ENCODE measurements at regions not wholly inside any gene's neighbourhood (a gene's known extent, or its start where the extent isn't known, plus 50 kb on each side); places are given as distances from the start of the nearest gene placed in this dataset.

- no TSS peak for BruUV-seq (replicated peaks)
These were observed 459.2 kb downstream of the BCOR start for GRCh38 chrX:39638526-39638925.

More at GRCh38 chrX:39638526-39638925, 459.2 kb downstream of the BCOR start:
- TF ChIP-seq, protein P1, sequence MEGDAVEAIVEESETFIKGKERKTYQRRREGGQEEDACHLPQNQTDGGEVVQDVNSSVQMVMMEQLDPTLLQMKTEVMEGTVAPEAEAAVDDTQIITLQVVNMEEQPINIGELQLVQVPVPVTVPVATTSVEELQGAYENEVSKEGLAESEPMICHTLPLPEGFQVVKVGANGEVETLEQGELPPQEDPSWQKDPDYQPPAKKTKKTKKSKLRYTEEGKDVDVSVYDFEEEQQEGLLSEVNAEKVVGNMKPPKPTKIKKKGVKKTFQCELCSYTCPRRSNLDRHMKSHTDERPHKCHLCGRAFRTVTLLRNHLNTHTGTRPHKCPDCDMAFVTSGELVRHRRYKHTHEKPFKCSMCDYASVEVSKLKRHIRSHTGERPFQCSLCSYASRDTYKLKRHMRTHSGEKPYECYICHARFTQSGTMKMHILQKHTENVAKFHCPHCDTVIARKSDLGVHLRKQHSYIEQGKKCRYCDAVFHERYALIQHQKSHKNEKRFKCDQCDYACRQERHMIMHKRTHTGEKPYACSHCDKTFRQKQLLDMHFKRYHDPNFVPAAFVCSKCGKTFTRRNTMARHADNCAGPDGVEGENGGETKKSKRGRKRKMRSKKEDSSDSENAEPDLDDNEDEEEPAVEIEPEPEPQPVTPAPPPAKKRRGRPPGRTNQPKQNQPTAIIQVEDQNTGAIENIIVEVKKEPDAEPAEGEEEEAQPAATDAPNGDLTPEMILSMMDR (IDR thresholded peaks at IDR 0.05 in 2 of 3, conservative IDR thresholded peaks at IDR 0.05 in 1 of 3; ENCODE audit: borderline replicate concordance in 1 of 3, insufficient read depth in 1 of 3, low read depth in 2 of 3, low read length in 2 of 3), result no peak
- TF ChIP-seq RAD21 (IDR thresholded peaks at IDR 0.05; ENCODE audit: low read depth), result no peak
- TF ChIP-seq, protein P2, sequence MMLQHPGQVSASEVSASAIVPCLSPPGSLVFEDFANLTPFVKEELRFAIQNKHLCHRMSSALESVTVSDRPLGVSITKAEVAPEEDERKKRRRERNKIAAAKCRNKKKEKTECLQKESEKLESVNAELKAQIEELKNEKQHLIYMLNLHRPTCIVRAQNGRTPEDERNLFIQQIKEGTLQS (IDR thresholded peaks at IDR 0.05), result no peak
- no peak for TF ChIP-seq POLR2AphosphoS5 (IDR thresholded peaks at IDR 0.05; ENCODE audit: low read depth, low read length)
- no peak for TF ChIP-seq CBX3 (IDR thresholded peaks at IDR 0.05; ENCODE audit: low read depth)
- TF ChIP-seq FOSL1 (IDR thresholded peaks at IDR 0.05; ENCODE audit: low read depth), result no peak
- TF ChIP-seq TCF7L2 (IDR thresholded peaks at IDR 0.05; ENCODE audit: borderline replicate concordance, extremely low read depth, insufficient read depth, insufficient read length), result no peak
- TF ChIP-seq CEBPB (IDR thresholded peaks at IDR 0.05; ENCODE audit: low read depth), result no peak
- TF ChIP-seq EGR1 (IDR thresholded peaks at IDR 0.05; ENCODE audit: low read depth), result no peak
- TF ChIP-seq SP1 (IDR thresholded peaks at IDR 0.05; ENCODE audit: low read depth), result no peak
- no peak for TF ChIP-seq REST (IDR thresholded peaks at IDR 0.05; ENCODE audit: low read depth)
- no peak for TF ChIP-seq EZH2 (IDR thresholded peaks at IDR 0.05)
- no peak for TF ChIP-seq SIN3A (IDR thresholded peaks at IDR 0.05; ENCODE audit: low read depth)
- Histone ChIP-seq H2AFZ (ENCODE audit: low read depth, low read length, poor library complexity, severe bottlenecking) (no peak overlapping the region), H3K4me3 (replicated peaks in 1 of 2; ENCODE audit: low read depth in 1 of 2, low read length in 2 of 2) (no peak overlapping the region), H3K36me3 (ENCODE audit: control insufficient read depth in 1 of 2, insufficient read depth in 2 of 2, low read length in 2 of 2) (no peaks in the 10 kb centered on the region), H3K79me2 (ENCODE audit: insufficient read depth, low read length) (no peaks in the 10 kb centered on the region), H3K9me3 (ENCODE audit: control insufficient read depth in 1 of 2, insufficient read depth in 1 of 2, low read depth in 1 of 2, low read length in 2 of 2) (no peaks in the 10 kb centered on the region), H3K27me3 (ENCODE audit: insufficient read depth, low read length) (no peaks in the 10 kb centered on the region), H3K9ac (ENCODE audit: low read length) (no peak overlapping the region), H3K27ac (ENCODE audit: low read depth, low read length) (no peak overlapping the region), H4K20me1 (ENCODE audit: insufficient read depth) (no peaks in the 10 kb centered on the region), H3K9me2 (ENCODE audit: insufficient read depth) (no peaks in the 10 kb centered on the region), H3K4me2 (ENCODE audit: low read length) (no peak overlapping the region), H3K4me1 (ENCODE audit: control insufficient read depth in 1 of 2, insufficient read depth in 2 of 2, low read length in 2 of 2) (no peaks in the 10 kb centered on the region)
- ChIA-PET RAD21 (ENCODE audit: low non-redundant PET in 1 of 2, low total read pairs in 2 of 2, uncharacterized antibody in 2 of 2, unreplicated experiment in 2 of 2) (no interaction called here), POLR2A (no interaction called here), CTCF (no interaction called here)
- no peak for DNase-seq (ENCODE audit: low read depth, low spot score)
- intact Hi-C loops (cut with micrococcal nuclease), result no loop called here
- no peak for ATAC-seq

Measured in HCT116 (cell line).